Suprapubic skin (tissue), 3 donors: ENCODE measurements at regions not wholly inside any gene's neighbourhood (a gene's known extent, or its start where the extent isn't known, plus 50 kb on each side); places are given as distances from the start of the nearest gene placed in this dataset.

Experiments
- POLR2AphosphoS5 ChIP-seq, 3 donors: sonication (generic); formaldehyde crosslinking; IDR thresholded peaks; one replicate each; pipeline ENCODE4 v1.6.1; 2017; ENCODE audit warnings: antibody characterized with exemption in 3 of 3
- TF ChIP-seq, protein P1 (sequence below), 2 donors: fragments of 200-600 bp in 1 of 2; fragments of 450-650 bp in 1 of 2; sonication (generic) in 1 of 2; IDR thresholded peaks; one replicate each; pipeline ENCODE4 v1.5.1; 2016 to 2019; ENCODE audit warnings: antibody characterized with exemption in 2 of 2, mild to moderate bottlenecking in 1 of 2, moderate library complexity in 1 of 2

DNA sequence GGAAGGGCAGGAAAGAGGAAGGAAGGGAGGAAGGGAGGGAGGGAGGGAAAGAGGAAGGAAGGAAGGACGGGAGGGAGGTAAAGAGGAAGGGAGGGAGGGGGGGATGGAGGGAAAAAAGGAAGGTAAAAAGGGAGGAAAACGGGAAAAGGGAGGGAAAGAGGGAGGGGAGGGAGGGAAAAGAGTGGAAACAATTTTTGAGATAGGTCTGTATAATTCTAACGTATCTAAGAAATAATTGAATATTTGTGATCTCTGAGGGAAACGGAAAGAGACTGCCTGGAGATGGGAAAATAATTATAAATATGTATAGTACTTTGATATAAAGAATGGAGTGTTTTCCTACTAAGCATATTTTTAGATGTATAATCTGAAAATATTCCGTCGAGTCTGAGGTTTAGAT is 158.2 kb upstream of the FOXK1 start:
- TF ChIP-seq, protein P1, sequence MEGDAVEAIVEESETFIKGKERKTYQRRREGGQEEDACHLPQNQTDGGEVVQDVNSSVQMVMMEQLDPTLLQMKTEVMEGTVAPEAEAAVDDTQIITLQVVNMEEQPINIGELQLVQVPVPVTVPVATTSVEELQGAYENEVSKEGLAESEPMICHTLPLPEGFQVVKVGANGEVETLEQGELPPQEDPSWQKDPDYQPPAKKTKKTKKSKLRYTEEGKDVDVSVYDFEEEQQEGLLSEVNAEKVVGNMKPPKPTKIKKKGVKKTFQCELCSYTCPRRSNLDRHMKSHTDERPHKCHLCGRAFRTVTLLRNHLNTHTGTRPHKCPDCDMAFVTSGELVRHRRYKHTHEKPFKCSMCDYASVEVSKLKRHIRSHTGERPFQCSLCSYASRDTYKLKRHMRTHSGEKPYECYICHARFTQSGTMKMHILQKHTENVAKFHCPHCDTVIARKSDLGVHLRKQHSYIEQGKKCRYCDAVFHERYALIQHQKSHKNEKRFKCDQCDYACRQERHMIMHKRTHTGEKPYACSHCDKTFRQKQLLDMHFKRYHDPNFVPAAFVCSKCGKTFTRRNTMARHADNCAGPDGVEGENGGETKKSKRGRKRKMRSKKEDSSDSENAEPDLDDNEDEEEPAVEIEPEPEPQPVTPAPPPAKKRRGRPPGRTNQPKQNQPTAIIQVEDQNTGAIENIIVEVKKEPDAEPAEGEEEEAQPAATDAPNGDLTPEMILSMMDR (IDR thresholded peaks at IDR 0.05): no peak
- no peak for TF ChIP-seq POLR2AphosphoS5 (IDR thresholded peaks at IDR 0.05)
